HCT116 (cell line): ENCODE measurements at regions not wholly inside any gene's neighbourhood (a gene's known extent, or its start where the extent isn't known, plus 50 kb on each side); places are given as distances from the start of the nearest gene placed in this dataset.

Experiments used
- ATAC-seq: fragments of 200-7000 bp; cut with Tn5 transposase; 2 replicates; pipeline ENCODE4 v1.9.1; 2020; ENCODE audit warnings: mild to moderate bottlenecking, moderate library complexity
- BruUV-seq: library from RNA; stranded (reverse); fragments of 400-500 nt; replicated peaks from 2 replicates; lab custom pipeline; 2021; lab: Mats Ljungman, UMichigan
- CTCF ChIA-PET: fragments of 300-600 bp; sonication (Branson Sonifier 250); formaldehyde crosslinking; loops from one replicate; lab custom pipeline; 2021; ENCODE audit warnings: antibody characterized with exemption; lab: Charles Lee
- POLR2A ChIA-PET: fragments of 300-600, 350-600 bp; sonication (Branson Sonifier 250); formaldehyde crosslinking; loops from one replicate; lab custom pipeline; 2021; ENCODE audit warnings: antibody characterized with exemption; lab: Charles Lee
- RAD21 ChIA-PET, 2 experiments: fragments of 300-600 bp; sonication (Branson Sonifier 250); formaldehyde crosslinking; loops; one replicate each; lab custom pipeline; 2023; ENCODE audit warnings: low total read pairs in 2 of 2; ENCODE audit not compliant: uncharacterized antibody in 2 of 2, unreplicated experiment in 2 of 2, low non-redundant PET in 1 of 2; lab: Charles Lee
- DNase-seq: peaks from one replicate; pipeline ENCODE4 v3.0.0-alpha.2; 2010; ENCODE audit warnings: low read depth, low spot score
- H2AFZ ChIP-seq: fragments of 200-600 bp; shearing (Covaris generic), sonication (generic); 2 replicates; pipeline ENCODE4 v1.6.1; 2017; ENCODE audit warnings: low read depth, mixed run types, mixed read lengths, antibody characterized with exemption, low read length; ENCODE audit not compliant: poor library complexity, severe bottlenecking
- H3K27ac ChIP-seq: 2 replicates; pipeline ENCODE4 v1.5.1; 2012; ENCODE audit warnings: low read depth, low read length
- H3K27me3 ChIP-seq: fragments of 200-600 bp; sonication (generic); 2 replicates; pipeline ENCODE4 v1.6.1; 2016; ENCODE audit warnings: mixed run types, low read length, mixed read lengths; ENCODE audit not compliant: insufficient read depth
- H3K36me3 ChIP-seq, 2 experiments: fragments of 200-500 bp in 1 of 2; fragments of 200-600 bp in 1 of 2; sonication (Bioruptor generic) in 1 of 2; sonication (generic) in 1 of 2; 2 replicates each; pipeline versions ENCODE4 v1.5.1 to v1.6.1; 2014 to 2016; ENCODE audit warnings: low read length in 2 of 2, inconsistent platforms in 1 of 2, mixed read lengths in 1 of 2, mixed run types in 1 of 2; ENCODE audit not compliant: insufficient read depth in 2 of 2, control insufficient read depth in 1 of 2
- H3K4me1 ChIP-seq, 2 experiments: fragments of 200-600 bp in 1 of 2; sonication (generic) in 1 of 2; 2 replicates each; pipeline versions ENCODE4 v1.5.1 to v1.6.1; 2012 to 2017; ENCODE audit warnings: low read length in 2 of 2, inconsistent platforms in 1 of 2, mild to moderate bottlenecking in 1 of 2, mixed read lengths in 1 of 2, mixed run types in 1 of 2, moderate library complexity in 1 of 2; ENCODE audit not compliant: insufficient read depth in 2 of 2, control insufficient read depth in 1 of 2
- H3K4me2 ChIP-seq: fragments of 200-600 bp; sonication (generic); 2 replicates; pipeline ENCODE4 v1.6.1; 2017; ENCODE audit warnings: mixed run types, low read length, mixed read lengths
- H3K4me3 ChIP-seq, 2 experiments: fragments of 200-600 bp in 1 of 2; sonication (generic) in 1 of 2; replicated peaks in 1 of 2; 2 replicates each; pipeline ENCODE4 v1.5.1; 2011 to 2016; ENCODE audit warnings: low read length in 2 of 2, control low read depth in 1 of 2, low read depth in 1 of 2, mild to moderate bottlenecking in 1 of 2, mixed read lengths in 1 of 2, mixed run types in 1 of 2
- H3K79me2 ChIP-seq: fragments of 200-600 bp; sonication (generic); 2 replicates; pipeline ENCODE4 v1.6.1; 2017; ENCODE audit warnings: mild to moderate bottlenecking, mixed run types, low read length, moderate library complexity, mixed read lengths; ENCODE audit not compliant: insufficient read depth
- H3K9ac ChIP-seq: fragments of 200-600 bp; sonication (generic); 2 replicates; pipeline ENCODE4 v1.6.1; 2016; ENCODE audit warnings: low read length, mixed read lengths
- H3K9me2 ChIP-seq: fragments of 200-600 bp; sonication (generic), shearing (Covaris generic); 2 replicates; pipeline ENCODE4 v1.6.1; 2017; ENCODE audit warnings: mixed run types, mild to moderate bottlenecking, moderate library complexity; ENCODE audit not compliant: insufficient read depth
- H3K9me3 ChIP-seq, 2 experiments: fragments of 200-500 bp in 1 of 2; fragments of 200-600 bp in 1 of 2; sonication (Bioruptor generic) in 1 of 2; sonication (generic) in 1 of 2; 2 replicates each; pipeline ENCODE4 v1.6.1; 2014 to 2017; ENCODE audit warnings: low read length in 2 of 2, mixed read lengths in 2 of 2, inconsistent platforms in 1 of 2, low read depth in 1 of 2, mild to moderate bottlenecking in 1 of 2, mixed run types in 1 of 2, moderate library complexity in 1 of 2; ENCODE audit not compliant: control insufficient read depth in 1 of 2, insufficient read depth in 1 of 2
- H4K20me1 ChIP-seq: fragments of 200-600 bp; sonication (generic), shearing (Covaris generic); 2 replicates; pipeline ENCODE4 v1.6.1; 2017; ENCODE audit warnings: mixed run types, mild to moderate bottlenecking, moderate library complexity; ENCODE audit not compliant: insufficient read depth
- EGR1 ChIP-seq: IDR thresholded peaks from 2 replicates; pipeline ENCODE4 v1.6.1; 2012; ENCODE audit warnings: low read depth
- ELF1 ChIP-seq: IDR thresholded peaks from 2 replicates; pipeline ENCODE4 v1.6.1; 2012; ENCODE audit warnings: low read depth, borderline replicate concordance
- EZH2 ChIP-seq: fragments of 200-600 bp; sonication (generic); IDR thresholded peaks from 2 replicates; pipeline ENCODE4 v1.6.1; 2017; ENCODE audit warnings: antibody characterized with exemption, mixed run types
- FOSL1 ChIP-seq: IDR thresholded peaks from 2 replicates; pipeline ENCODE4 v1.6.1; 2012; ENCODE audit warnings: low read depth
- JUND ChIP-seq: IDR thresholded peaks from 2 replicates; pipeline ENCODE4 v1.6.1; 2012
- POLR2A ChIP-seq: IDR thresholded peaks from 2 replicates; pipeline ENCODE4 v1.7.0; 2011; ENCODE audit warnings: borderline replicate concordance; ENCODE audit not compliant: insufficient read depth, insufficient read length; ENCODE audit errors: extremely low read depth
- RAD21 ChIP-seq: IDR thresholded peaks from 2 replicates; pipeline ENCODE4 v1.6.1; 2012; ENCODE audit warnings: low read depth, mild to moderate bottlenecking
- SIN3A ChIP-seq: IDR thresholded peaks from 2 replicates; pipeline ENCODE4 v1.6.1; 2012; ENCODE audit warnings: low read depth
- SP1 ChIP-seq: IDR thresholded peaks from 2 replicates; pipeline ENCODE4 v1.6.1; 2012; ENCODE audit warnings: low read depth
- ZBTB33 ChIP-seq: IDR thresholded peaks from 2 replicates; pipeline ENCODE4 v1.6.1; 2011; ENCODE audit warnings: mild to moderate bottlenecking, low read length, moderate library complexity; ENCODE audit not compliant: insufficient replicate concordance; ENCODE audit errors: extremely low read depth
- ZFX ChIP-seq: fragments of 450-650 bp; IDR thresholded peaks from 2 replicates; pipeline ENCODE4 v1.6.1; 2017
- intact Hi-C: fragments of 100-400 bp; cut with micrococcal nuclease; formaldehyde crosslinking; loops from 2 replicates; pipeline ENCODE4 v1.10.0; 2022
- TF ChIP-seq, protein P1 (sequence below), 3 experiments: fragments of 200-600 bp in 1 of 3; sonication (generic) in 1 of 3; IDR thresholded peaks in 2 of 3; conservative IDR thresholded peaks in 1 of 3; 2 replicates each; pipeline ENCODE4 v1.5.1; 2012 to 2017; ENCODE audit warnings: low read depth in 2 of 3, low read length in 2 of 3, antibody characterized with exemption in 1 of 3, borderline replicate concordance in 1 of 3, control low read depth in 1 of 3, mild to moderate bottlenecking in 1 of 3, mixed read lengths in 1 of 3, mixed run types in 1 of 3, moderate library complexity in 1 of 3; ENCODE audit not compliant: insufficient read depth in 1 of 3
- TF ChIP-seq, protein P2 (sequence below): IDR thresholded peaks from 2 replicates; pipeline ENCODE4 v1.6.1; 2012
- TF ChIP-seq, protein P3 (sequence below): IDR thresholded peaks from 2 replicates; pipeline ENCODE4 v1.6.1; 2012; ENCODE audit warnings: low read depth
- TF ChIP-seq, protein P4 (sequence below): IDR thresholded peaks from 2 replicates; pipeline ENCODE4 v1.6.1; 2012

DNA sequence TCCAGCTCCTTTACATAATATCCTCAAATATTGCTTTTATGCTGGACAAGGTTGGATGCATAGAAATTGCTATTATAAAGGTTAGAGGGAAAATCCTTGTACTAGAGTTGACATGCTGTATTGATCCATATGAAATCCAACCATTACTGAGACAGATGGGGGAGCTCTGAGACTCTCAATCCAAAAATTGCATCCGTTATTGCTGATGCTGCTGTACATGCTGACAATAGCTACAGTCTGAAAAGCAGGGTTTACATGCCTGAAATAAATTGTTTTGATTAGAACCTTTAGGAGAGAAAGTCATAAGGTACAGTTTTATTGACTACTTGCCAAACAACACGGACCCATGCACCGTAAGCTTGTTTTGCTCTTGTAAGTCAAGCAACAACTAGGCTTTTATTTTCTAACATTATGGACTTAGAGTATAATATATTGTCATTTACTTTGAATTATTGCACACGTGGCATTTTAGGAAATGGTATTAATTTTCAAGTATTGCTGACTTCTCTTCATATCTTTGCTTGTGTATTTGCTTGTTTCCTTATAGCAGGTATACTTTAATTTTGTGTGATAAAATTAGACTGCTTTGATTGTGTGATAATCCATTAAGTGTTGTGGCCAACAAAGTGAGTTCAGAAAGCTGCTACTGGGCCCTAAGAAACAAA lies 1365.2 kb downstream of the STIM2 start (continued):
- TF ChIP-seq, protein P1, sequence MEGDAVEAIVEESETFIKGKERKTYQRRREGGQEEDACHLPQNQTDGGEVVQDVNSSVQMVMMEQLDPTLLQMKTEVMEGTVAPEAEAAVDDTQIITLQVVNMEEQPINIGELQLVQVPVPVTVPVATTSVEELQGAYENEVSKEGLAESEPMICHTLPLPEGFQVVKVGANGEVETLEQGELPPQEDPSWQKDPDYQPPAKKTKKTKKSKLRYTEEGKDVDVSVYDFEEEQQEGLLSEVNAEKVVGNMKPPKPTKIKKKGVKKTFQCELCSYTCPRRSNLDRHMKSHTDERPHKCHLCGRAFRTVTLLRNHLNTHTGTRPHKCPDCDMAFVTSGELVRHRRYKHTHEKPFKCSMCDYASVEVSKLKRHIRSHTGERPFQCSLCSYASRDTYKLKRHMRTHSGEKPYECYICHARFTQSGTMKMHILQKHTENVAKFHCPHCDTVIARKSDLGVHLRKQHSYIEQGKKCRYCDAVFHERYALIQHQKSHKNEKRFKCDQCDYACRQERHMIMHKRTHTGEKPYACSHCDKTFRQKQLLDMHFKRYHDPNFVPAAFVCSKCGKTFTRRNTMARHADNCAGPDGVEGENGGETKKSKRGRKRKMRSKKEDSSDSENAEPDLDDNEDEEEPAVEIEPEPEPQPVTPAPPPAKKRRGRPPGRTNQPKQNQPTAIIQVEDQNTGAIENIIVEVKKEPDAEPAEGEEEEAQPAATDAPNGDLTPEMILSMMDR (IDR thresholded peaks at IDR 0.05 in 2 of 3, conservative IDR thresholded peaks at IDR 0.05 in 1 of 3; ENCODE audit: borderline replicate concordance in 1 of 3, insufficient read depth in 1 of 3, low read depth in 2 of 3, low read length in 2 of 3): no peak
- TF ChIP-seq, protein P2, sequence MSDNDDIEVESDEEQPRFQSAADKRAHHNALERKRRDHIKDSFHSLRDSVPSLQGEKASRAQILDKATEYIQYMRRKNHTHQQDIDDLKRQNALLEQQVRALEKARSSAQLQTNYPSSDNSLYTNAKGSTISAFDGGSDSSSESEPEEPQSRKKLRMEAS: no peak
- TF ChIP-seq SIN3A: no peak
- no peak for TF ChIP-seq POLR2A
- TF ChIP-seq ELF1: no peak
- TF ChIP-seq EZH2: no peak
- no peak for TF ChIP-seq FOSL1
- no peak for TF ChIP-seq ZFX
- no peak for TF ChIP-seq SP1

- intact Hi-C loops: no loop called here
- POLR2A ChIA-PET: no interaction called here
- BruUV-seq: no TSS peak
These were observed 1366.3 kb downstream of the STIM2 start for GRCh38 chr4:28226962-28227361.

More at GRCh38 chr4:28226962-28227361, 1366.3 kb downstream of the STIM2 start:
- no peak for DNase-seq
- Histone ChIP-seq H3K4me2 (no peak overlapping the region), H3K79me2 (no peaks in the 10 kb centered on the region), H2AFZ (no peak overlapping the region), H3K27ac (no peak overlapping the region), H3K27me3 (no peaks in the 10 kb centered on the region), H3K4me3 (no peak overlapping the region), H3K9ac (no peak overlapping the region), H3K9me3 (no peaks in the 10 kb centered on the region), H3K4me1 (no peaks in the 10 kb centered on the region), H4K20me1 (no peaks in the 10 kb centered on the region), H3K9me2 (no peaks in the 10 kb centered on the region), H3K36me3 (no peaks in the 10 kb centered on the region)
- CTCF ChIA-PET: no interaction called here
- RAD21 ChIA-PET: no interaction called here
- TF ChIP-seq EGR1 (no peak), SP1 (no peak), JUND (no peak), ZBTB33 (no peak), SIN3A (no peak), RAD21 (no peak), EZH2 (no peak)
- TF ChIP-seq, protein P3, sequence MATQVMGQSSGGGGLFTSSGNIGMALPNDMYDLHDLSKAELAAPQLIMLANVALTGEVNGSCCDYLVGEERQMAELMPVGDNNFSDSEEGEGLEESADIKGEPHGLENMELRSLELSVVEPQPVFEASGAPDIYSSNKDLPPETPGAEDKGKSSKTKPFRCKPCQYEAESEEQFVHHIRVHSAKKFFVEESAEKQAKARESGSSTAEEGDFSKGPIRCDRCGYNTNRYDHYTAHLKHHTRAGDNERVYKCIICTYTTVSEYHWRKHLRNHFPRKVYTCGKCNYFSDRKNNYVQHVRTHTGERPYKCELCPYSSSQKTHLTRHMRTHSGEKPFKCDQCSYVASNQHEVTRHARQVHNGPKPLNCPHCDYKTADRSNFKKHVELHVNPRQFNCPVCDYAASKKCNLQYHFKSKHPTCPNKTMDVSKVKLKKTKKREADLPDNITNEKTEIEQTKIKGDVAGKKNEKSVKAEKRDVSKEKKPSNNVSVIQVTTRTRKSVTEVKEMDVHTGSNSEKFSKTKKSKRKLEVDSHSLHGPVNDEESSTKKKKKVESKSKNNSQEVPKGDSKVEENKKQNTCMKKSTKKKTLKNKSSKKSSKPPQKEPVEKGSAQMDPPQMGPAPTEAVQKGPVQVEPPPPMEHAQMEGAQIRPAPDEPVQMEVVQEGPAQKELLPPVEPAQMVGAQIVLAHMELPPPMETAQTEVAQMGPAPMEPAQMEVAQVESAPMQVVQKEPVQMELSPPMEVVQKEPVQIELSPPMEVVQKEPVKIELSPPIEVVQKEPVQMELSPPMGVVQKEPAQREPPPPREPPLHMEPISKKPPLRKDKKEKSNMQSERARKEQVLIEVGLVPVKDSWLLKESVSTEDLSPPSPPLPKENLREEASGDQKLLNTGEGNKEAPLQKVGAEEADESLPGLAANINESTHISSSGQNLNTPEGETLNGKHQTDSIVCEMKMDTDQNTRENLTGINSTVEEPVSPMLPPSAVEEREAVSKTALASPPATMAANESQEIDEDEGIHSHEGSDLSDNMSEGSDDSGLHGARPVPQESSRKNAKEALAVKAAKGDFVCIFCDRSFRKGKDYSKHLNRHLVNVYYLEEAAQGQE: no peak
- TF ChIP-seq, protein P2: no peak
- TF ChIP-seq, protein P4, sequence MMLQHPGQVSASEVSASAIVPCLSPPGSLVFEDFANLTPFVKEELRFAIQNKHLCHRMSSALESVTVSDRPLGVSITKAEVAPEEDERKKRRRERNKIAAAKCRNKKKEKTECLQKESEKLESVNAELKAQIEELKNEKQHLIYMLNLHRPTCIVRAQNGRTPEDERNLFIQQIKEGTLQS: no peak
- no peak for ATAC-seq
